HG03108 (cell line): ENCODE measurements at regions not wholly inside any gene's neighbourhood (a gene's known extent, or its start where the extent isn't known, plus 50 kb on each side); places are given as distances from the start of the nearest gene placed in this dataset.
"Not testable (repeated sequence)": the region's sequence is repeated elsewhere in the genome, so short reads cannot be mapped to it uniquely, and the experiment has no call there.

Source experiments
- ATAC-seq: cut with Tn5 transposase; IDR thresholded peaks from one replicate; pipeline ENCODE4 v1.9.1; 2021; ENCODE audit warnings: moderate library complexity; ENCODE audit not compliant: unreplicated experiment

GRCh38 chr5:118220556-118221195 is 767.7 kb downstream of the DTWD2 start:
- ATAC-seq = no peak

DNA sequence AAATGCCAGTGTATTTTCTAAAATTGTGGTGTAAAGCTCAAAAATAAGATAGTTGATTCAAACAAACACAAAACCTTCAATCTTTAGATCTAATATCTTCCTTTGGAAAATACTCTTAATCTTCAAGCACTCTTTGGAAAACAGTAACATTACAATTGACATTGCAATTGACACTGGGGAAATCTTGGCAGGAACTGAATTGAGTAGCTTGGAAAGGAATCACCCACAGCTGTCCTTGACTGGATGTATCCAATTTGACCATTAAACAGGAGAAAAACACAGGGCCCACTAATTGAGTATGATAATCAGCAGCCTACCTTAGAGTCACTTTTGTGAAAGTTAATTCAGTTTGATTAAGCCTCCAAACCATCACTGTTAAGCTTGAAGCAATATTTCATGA is 776.7 kb downstream of the DTWD2 start:
- no peak for ATAC-seq

- ATAC-seq = no peak
Observed at GRCh38 chr5:118208031-118208453, 780.3 kb downstream of the DTWD2 start.

DNA sequence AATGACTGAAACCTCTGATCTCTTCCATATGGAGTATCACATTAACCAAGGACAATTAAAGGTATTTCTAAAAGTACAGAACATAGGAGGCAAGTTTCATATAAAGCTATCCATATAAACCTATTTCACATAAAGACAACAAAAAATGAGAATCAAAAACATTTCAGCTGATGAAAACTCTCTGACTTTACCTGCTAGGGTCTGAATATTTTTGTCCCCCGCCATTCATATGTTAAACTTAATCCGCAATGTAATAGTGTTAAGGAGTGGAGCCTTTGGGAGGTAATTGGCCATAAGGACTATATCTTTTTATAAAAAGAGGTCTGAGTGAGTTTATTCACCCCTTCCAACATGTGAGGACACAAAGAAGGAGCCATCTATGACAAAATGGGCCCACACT is 788.5 kb downstream of the DTWD2 start:
- no peak for ATAC-seq

DNA sequence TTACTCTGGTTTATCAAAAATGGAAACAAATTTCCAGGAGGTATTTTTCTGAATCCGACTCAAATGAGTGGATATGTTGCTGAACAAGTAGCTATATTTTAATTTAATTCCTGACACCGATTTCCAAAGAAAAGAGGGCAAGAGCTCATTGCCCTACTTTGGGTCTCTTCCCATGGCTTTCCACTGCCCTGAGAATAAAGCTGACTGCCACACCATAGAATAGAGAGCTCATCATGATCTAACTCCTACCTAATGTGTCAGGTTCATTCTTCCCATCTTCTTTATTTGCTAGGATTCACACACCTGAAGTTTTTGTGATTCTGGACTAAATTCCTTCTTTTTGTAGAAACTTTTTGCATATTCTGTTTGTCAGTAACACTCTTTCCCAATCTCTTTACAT is 792.1 kb downstream of the DTWD2 start:
- ATAC-seq = no peak

DNA sequence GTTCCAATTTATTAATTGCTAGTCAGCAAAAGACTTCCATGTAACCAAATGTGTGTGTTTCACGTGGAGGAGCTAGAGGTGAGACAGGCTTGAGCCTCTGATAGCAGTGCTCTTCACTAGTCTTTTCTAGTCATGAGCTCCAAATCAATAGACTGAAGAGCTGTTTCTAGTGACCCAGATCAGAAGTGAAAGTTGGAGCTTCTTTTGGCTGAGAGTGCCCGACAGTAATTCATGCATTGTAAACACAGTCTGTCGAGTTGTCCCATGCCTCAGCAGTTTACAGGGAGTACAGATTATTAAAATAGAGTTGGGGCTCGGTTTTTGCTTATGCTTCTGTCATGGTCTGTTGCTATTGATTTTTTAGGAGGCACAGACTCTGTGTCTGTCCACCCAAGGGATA is 793.1 kb downstream of the DTWD2 start:
- no peak for ATAC-seq

DNA sequence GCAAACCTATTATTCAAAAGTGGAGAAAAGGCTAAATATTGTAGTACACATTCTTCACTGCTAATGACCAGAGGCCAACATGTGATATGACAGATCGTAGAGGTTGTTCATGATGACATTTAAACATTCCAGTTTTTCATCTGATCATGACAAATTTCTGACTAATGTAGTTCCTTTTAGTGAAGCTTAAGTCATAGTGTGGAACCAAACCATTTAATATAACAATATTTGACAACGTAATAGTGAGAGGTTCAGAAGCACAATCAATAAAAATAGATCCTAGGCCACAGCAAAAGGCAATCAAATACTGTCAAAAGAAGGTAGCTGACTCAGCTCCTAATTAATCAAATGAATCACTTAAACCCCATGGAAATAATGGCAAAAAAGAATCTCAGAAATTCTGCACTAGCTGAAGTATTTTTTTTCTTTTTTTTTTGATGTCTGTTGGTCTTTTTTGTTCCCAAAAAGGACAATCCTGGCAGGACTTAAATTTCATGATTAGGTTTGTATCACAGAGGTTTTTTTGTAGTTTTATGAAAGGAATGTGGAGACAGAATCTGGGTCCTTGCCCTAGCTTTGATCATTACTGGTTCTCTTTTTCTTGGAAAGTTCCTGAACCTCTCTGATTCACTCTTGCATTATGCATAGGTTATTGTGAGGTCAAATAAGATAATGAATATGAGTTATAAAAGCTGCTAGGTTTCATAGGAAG is 795.0 kb downstream of the DTWD2 start:
- no peak for ATAC-seq

- no peak for ATAC-seq
Observed at GRCh38 chr5:118185018-118185417, 803.3 kb downstream of the DTWD2 start.

- no peak for ATAC-seq
Observed at GRCh38 chr5:118176146-118176545, 812.2 kb downstream of the DTWD2 start.

DNA sequence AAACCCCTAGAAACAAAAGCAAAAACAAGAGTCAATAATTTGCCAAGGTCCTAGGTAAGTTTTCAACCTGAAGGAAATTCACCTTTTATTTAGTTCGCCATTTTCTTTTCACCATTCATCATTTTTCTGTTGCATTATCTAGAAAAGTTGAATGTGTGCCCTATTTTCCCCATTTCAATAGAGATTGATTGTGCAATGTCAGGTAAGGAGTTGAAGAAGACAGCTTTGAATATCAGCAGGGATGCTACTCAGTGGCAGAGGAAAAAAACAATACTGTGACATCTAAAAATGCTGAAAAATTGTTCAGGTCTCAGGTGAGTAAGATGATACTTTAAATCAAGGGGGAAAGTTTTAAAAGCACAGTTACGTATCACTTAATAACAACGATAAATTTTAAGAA is 813.7 kb downstream of the DTWD2 start:
- ATAC-seq = no peak

DNA sequence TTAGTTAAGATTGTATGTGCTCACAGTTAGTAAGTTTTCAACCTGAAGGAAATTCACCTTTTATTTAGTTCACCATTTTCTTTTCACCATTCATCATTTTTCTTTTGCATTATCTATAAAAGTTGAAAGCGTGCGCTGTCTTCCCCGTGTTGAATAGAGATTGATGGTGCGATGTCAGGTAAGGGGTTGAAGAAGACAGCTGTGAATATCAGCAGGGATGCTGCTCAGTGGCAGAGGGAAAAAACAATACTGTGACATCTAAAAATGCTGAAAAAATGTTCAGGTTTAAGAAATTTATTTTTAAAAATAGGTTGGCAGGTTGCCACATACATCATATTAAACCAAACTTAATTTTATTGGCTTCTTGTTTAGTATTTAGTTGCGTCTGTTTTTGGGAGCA is 815.0 kb downstream of the DTWD2 start:
- ATAC-seq = no peak

- no peak for ATAC-seq
Observed at GRCh38 chr5:118165619-118166018, 822.7 kb downstream of the DTWD2 start.

- ATAC-seq = no peak
Observed at GRCh38 chr5:118156181-118156580, 832.2 kb downstream of the DTWD2 start.

DNA sequence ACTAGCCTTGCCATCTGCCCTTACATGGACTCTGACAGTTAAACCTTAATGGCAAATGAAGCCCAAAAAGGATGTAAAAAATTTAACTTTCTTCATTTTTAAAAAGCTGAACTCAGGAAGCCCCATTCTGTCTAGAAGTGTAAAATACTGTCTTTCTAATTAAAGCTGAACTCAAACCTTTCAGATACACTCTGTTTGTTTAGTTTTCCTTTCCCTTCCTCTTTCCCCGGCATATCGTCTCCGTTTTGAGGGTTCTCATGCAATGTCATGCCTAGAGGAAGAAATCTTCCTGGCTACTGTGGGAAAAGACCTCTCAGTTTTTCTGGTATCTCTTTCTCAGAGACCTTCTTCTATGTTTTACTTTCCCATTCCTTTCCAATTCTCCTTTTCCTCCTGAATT is 841.5 kb downstream of the DTWD2 start:
- no peak for ATAC-seq

DNA sequence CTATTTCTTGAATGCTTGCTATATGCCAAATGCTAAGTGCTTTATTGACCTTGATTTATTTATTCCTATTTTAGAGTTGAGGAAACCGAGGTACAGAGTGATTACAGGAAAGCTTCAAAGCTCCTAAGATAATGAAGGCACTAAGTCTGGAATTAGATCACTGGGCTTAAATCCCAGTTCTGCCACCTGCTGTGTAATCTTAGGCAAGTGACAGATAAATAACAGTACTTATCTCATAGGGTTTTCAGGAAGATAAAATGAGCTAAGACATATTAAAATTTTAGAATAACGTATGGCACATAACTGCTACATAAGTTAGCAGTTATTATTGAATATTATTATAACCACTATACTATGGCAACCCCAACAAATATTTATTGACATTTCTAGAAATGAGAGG is 843.8 kb downstream of the DTWD2 start:
- ATAC-seq = no peak

DNA sequence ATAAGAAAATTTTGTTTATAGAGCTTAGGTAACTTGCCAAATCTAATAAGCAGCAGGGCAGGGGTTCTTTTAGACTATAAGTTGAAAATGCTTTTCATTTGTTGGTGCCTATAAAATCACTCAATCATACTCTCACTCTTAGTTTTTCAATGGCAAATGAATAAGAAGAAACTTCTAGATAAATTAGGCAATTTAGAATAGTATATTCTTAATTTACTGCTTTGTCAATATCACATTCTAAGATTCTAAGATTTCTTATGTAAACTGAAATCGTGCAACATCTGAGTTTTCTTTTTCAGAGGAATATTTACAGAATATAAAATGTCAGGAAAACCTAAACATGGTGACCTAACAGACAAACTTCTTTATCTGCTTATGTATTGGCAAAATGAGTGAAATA is 849.0 kb downstream of the DTWD2 start:
- ATAC-seq = no peak

GRCh38 chr5:118126159-118126558 is 862.2 kb downstream of the DTWD2 start:
- no peak for ATAC-seq

DNA sequence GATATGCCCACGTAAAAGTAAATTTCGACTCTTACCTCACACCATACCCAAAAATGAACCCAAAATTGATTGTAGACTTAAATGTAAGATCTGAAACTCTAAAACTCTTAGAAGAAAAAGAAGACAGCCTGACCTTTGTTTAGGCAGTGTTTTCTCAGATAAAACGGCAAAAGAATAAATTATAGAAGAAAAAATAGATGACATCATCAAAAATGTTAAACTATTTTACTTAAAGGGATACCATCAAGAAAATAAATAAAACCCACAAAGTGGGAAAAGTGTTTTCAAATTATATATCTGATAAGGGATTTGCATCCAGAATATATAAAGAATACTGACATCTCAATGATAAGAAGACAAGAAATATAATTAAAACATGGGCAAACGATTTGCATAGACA is 862.7 kb downstream of the DTWD2 start:
- no peak for ATAC-seq

DNA sequence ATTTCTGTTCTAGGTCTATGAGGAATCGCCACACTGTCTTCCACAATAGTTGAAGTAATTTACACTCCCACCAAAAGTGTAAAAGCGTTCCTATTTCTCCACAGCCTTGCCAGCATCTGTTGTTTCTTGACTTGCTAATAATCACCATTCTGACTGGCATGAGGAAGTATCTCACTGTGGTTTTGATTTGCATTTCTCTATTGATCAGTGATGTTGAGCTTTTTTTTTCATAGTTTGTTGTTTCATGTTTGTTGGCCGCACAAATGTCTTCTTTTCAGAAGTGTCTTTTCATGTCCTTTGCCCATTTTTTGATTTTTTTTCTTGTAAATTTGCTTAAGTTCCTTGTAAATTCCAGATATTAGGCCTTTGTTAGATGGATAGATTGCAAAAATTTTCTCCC is 867.1 kb downstream of the DTWD2 start:
- no peak for ATAC-seq

DNA sequence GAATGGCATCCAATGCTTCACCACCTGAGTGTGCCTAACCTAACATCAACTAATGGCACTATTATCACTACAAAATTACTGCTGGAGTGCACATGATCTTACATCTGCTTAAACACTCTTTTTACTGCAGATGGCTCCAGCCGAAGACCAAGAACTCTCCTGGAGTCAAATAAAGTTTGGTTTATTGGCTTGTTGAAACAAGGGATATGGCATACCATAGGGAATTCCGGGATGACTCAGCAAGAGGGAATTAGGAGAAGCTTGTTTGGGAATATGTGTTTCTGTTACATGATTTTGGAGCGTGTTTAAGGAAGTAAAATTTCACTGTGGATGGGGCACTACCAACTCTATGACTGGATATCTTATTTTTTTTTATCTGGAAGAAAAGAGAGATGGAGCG is 872.6 kb downstream of the DTWD2 start:
- ATAC-seq = no peak

DNA sequence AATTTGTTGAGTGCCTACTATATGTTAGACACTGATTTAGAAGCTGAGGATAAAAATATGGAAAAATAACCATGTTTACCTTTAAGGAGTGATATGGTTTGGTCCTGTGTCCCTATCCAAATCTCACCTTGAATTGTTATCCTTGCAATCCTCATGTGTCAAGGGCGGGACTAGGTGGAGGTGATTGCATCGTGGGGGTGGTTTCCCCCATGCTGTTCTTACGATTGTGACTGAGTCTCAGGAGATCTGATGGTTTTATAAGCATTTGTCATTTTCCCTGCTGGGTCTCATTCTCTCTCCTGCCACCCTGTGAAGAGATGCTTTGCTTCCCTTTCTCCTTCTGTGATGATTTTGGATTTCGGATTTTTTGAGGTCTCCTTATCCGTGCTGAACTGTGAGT is 876.4 kb downstream of the DTWD2 start:
- ATAC-seq = no peak

DNA sequence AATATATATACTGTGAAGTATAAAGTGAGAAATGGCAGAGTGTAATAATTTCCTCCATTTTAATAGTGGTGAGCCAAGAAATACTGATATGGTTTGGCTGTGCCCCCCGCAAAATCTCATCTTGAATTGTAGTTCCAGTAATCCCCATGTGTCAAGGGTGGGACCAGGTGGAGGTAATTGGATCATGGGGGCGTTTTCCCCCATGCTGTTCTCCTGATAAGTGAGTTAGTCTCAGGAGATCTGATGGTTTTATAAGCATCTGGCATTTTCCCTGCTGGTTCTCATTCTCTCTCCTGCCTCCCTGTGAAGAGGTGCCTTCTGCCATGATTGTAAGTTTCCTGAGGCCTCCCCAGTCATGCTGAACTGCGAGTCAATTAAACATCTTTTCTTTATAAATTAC is 881.1 kb downstream of the DTWD2 start:
- ATAC-seq = not testable (repeated sequence)

DNA sequence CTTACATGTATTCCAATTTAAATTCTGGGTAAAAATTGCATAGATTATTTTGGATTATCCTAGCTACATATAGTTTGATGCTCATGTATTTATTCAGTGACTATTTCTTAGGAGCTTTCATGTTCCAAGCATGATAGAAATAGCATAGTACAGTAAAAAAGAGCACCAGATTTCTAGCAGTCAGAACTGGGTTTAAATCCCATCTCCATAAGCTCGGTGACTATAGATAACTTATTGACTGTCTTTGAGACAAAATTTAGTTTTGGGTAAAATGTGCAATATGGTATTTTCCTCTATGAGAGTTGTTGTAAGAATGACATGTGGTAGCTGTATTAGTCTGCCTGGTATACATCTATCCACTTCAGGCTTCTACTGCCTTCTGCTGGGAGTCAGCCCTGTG is 889.6 kb downstream of the DTWD2 start:
- no peak for ATAC-seq
